ENCODE measurements at regions not wholly inside any gene's neighbourhood (a gene's known extent, or its start where the extent isn't known, plus 50 kb on each side); places are given as distances from the start of the nearest gene placed in this dataset.

DNA sequence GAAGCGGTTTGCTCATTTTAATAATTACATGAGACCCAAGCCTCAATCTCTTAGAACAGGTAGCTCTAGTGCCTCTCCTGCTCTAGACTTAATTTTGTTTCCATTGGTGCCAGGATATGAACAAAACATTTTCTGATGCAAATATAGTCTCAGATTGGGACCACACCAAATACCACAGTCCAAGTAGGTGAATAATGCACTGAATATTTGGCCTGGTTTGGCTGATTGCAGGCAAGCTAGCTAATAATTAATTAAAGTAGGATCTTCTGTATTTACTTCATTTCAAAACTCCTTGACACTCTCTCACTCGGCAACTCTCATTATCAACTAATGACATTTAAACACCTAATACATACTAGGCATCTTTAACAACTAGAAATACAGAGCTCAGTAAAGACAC, 219.6 kb downstream of the LTN1 start:
- TF ChIP-seq, protein P1, sequence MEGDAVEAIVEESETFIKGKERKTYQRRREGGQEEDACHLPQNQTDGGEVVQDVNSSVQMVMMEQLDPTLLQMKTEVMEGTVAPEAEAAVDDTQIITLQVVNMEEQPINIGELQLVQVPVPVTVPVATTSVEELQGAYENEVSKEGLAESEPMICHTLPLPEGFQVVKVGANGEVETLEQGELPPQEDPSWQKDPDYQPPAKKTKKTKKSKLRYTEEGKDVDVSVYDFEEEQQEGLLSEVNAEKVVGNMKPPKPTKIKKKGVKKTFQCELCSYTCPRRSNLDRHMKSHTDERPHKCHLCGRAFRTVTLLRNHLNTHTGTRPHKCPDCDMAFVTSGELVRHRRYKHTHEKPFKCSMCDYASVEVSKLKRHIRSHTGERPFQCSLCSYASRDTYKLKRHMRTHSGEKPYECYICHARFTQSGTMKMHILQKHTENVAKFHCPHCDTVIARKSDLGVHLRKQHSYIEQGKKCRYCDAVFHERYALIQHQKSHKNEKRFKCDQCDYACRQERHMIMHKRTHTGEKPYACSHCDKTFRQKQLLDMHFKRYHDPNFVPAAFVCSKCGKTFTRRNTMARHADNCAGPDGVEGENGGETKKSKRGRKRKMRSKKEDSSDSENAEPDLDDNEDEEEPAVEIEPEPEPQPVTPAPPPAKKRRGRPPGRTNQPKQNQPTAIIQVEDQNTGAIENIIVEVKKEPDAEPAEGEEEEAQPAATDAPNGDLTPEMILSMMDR (IDR thresholded peaks at IDR 0.05; ENCODE audit: low read depth, low read length) = no peak
- TF ChIP-seq POLR2A (IDR thresholded peaks at IDR 0.05; ENCODE audit: extremely low read depth, insufficient read length) (no peak), MYC (IDR thresholded peaks at IDR 0.05; ENCODE audit: low read depth, low read length) (no peak)
- TF ChIP-seq, protein P2, sequence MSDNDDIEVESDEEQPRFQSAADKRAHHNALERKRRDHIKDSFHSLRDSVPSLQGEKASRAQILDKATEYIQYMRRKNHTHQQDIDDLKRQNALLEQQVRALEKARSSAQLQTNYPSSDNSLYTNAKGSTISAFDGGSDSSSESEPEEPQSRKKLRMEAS (IDR thresholded peaks at IDR 0.05; ENCODE audit: low read depth, low read length) = no peak

All from NB4 (cell line).